SK-N-SH (cell line): ENCODE measurements at regions not wholly inside any gene's neighbourhood (a gene's known extent, or its start where the extent isn't known, plus 50 kb on each side); places are given as distances from the start of the nearest gene placed in this dataset.

Experiments
- CTCF ChIA-PET: fragments of 300-600, 350-600 bp; formaldehyde crosslinking; extraction: SDS; loops from one replicate; lab custom pipeline; 2021; lab: Yijun Ruan, JAX
- POLR2A ChIA-PET: fragments of 350-600 bp; sonication (Branson Sonifier 250); formaldehyde crosslinking; extraction: SDS; loops from one replicate; lab custom pipeline; 2020; ENCODE audit warnings: antibody characterized with exemption, inconsistent platforms; lab: Yijun Ruan, JAX
- DNase-seq: peaks from one replicate; pipeline ENCODE4 v3.0.0; 2012
- H2AFZ ChIP-seq: fragments of 200-600 bp; sonication (generic); 2 replicates; pipeline ENCODE4 v1.8.1; 2016; ENCODE audit warnings: antibody characterized with exemption, mild to moderate bottlenecking, low read depth
- H3F3A ChIP-seq: fragments of 200-600 bp; sonication (generic); replicated peaks from 2 replicates; pipeline ENCODE3; 2016; ENCODE audit warnings: antibody characterized with exemption, mild to moderate bottlenecking; ENCODE audit not compliant: insufficient read depth
- H3K27ac ChIP-seq, 2 experiments: fragments of 200-500 bp in 1 of 2; fragments of 200-600 bp in 1 of 2; sonication (Bioruptor generic) in 1 of 2; sonication (generic), shearing (Covaris generic) in 1 of 2; 2 replicates each; pipeline versions ENCODE4 v1.5.1 to v1.6.1; 2014 to 2016; ENCODE audit warnings: low read depth in 2 of 2, inconsistent platforms in 1 of 2, low read length in 1 of 2, mild to moderate bottlenecking in 1 of 2, mixed read lengths in 1 of 2
- H3K27me3 ChIP-seq: fragments of 200-600 bp; sonication (generic), shearing (Covaris generic); 2 replicates; pipeline ENCODE4 v1.6.1; 2016; ENCODE audit warnings: mixed run types; ENCODE audit not compliant: insufficient read depth
- H3K36me3 ChIP-seq, 2 experiments: fragments of 200-500 bp in 1 of 2; fragments of 200-600 bp in 1 of 2; sonication (Bioruptor generic) in 1 of 2; sonication (generic) in 1 of 2; replicated peaks in 1 of 2; 2 replicates each; pipeline versions ENCODE3 to v1.5.1; 2014 to 2016; ENCODE audit warnings: low read length in 1 of 2, mild to moderate bottlenecking in 1 of 2; ENCODE audit not compliant: insufficient read depth in 2 of 2, control insufficient read depth in 1 of 2
- H3K4me1 ChIP-seq, 2 experiments: fragments of 200-500 bp in 1 of 2; fragments of 200-600 bp in 1 of 2; sonication (Bioruptor generic) in 1 of 2; sonication (generic), shearing (Covaris generic) in 1 of 2; 2 replicates each; pipeline versions ENCODE4 v1.5.1 to v1.6.1; 2014 to 2016; ENCODE audit warnings: low read depth in 1 of 2, low read length in 1 of 2, mixed run types in 1 of 2; ENCODE audit not compliant: insufficient read depth in 2 of 2, control insufficient read depth in 1 of 2
- H3K4me2 ChIP-seq: fragments of 200-600 bp; sonication (generic), shearing (Covaris generic); 2 replicates; pipeline ENCODE4 v1.6.1; 2017; ENCODE audit warnings: mixed run types
- H3K4me3 ChIP-seq, 2 experiments: fragments of 200-500 bp in 1 of 2; fragments of 200-600 bp in 1 of 2; sonication (Bioruptor generic) in 1 of 2; sonication (generic), shearing (Covaris generic) in 1 of 2; 2 replicates each; pipeline versions ENCODE4 v1.5.1 to v1.8.1; 2014 to 2016; ENCODE audit warnings: low read depth in 2 of 2, inconsistent platforms in 1 of 2, low read length in 1 of 2, mild to moderate bottlenecking in 1 of 2, mixed read lengths in 1 of 2, moderate library complexity in 1 of 2
- H3K79me2 ChIP-seq: fragments of 200-600 bp; sonication (generic); 2 replicates; pipeline ENCODE4 v1.8.1; 2017; ENCODE audit warnings: mild to moderate bottlenecking; ENCODE audit not compliant: insufficient read depth
- H3K9ac ChIP-seq: fragments of 200-600 bp; sonication (generic); 2 replicates; pipeline ENCODE4 v1.6.1; 2017; ENCODE audit warnings: mixed run types
- H3K9me2 ChIP-seq: fragments of 200-600 bp; sonication (generic); 2 replicates; pipeline ENCODE4 v1.6.1; 2017; ENCODE audit warnings: mixed run types
- H3K9me3 ChIP-seq: fragments of 200-600 bp; sonication (generic); 2 replicates; pipeline ENCODE4 v1.6.1; 2017; ENCODE audit warnings: mixed run types, mild to moderate bottlenecking, moderate library complexity
- H4K20me1 ChIP-seq: fragments of 200-600 bp; sonication (generic); 2 replicates; pipeline ENCODE4 v1.6.1; 2017; ENCODE audit warnings: mild to moderate bottlenecking, mixed run types; ENCODE audit not compliant: insufficient read depth
- EZH2phosphoT487 ChIP-seq: fragments of 200-600 bp; sonication (generic); IDR thresholded peaks from 2 replicates; pipeline ENCODE4 v1.6.1; 2017; ENCODE audit warnings: low read depth, mixed run types, mild to moderate bottlenecking, antibody characterized with exemption, moderate library complexity, borderline replicate concordance
- FOXM1 ChIP-seq: IDR thresholded peaks from 2 replicates; pipeline ENCODE4 v1.4.0; 2012; ENCODE audit warnings: low read depth, mild to moderate bottlenecking
- IRF3 ChIP-seq: fragments of 150-350 bp; IDR thresholded peaks from 2 replicates; pipeline ENCODE4 v1.6.1; 2016; ENCODE audit warnings: mild to moderate bottlenecking, low read depth, low read length
- MEF2A ChIP-seq: IDR thresholded peaks from 2 replicates; pipeline ENCODE4 v1.4.0; 2012; ENCODE audit warnings: low read depth, borderline replicate concordance
- MXI1 ChIP-seq: IDR thresholded peaks from 2 replicates; pipeline ENCODE4 v1.6.1; 2012; ENCODE audit warnings: mild to moderate bottlenecking, low read depth, low read length, improper control_type of control experiment
- NFIC ChIP-seq: IDR thresholded peaks from 2 replicates; pipeline ENCODE4 v1.4.0; 2012; ENCODE audit warnings: borderline replicate concordance
- NRF1 ChIP-seq: IDR thresholded peaks from 2 replicates; pipeline ENCODE4 v1.6.1; 2012; ENCODE audit warnings: low read depth, mild to moderate bottlenecking, low read length
- POLR2AphosphoS5 ChIP-seq: IDR thresholded peaks from 2 replicates; pipeline ENCODE4 v1.6.1; 2012; ENCODE audit warnings: low read depth, low read length
- RAD21 ChIP-seq: IDR thresholded peaks from 2 replicates; pipeline ENCODE4 v1.6.1; 2012; ENCODE audit warnings: mild to moderate bottlenecking, low read length
- RCOR1 ChIP-seq: fragments of 150-350 bp; IDR thresholded peaks from 2 replicates; pipeline ENCODE4 v1.6.1; 2017; ENCODE audit warnings: antibody characterized with exemption, low read length
- RFX5 ChIP-seq: IDR thresholded peaks from 2 replicates; pipeline ENCODE4 v1.6.1; 2012; ENCODE audit warnings: mild to moderate bottlenecking, improper control_type of control experiment, low read length
- TEAD4 ChIP-seq: IDR thresholded peaks from 2 replicates; pipeline ENCODE4 v1.4.0; 2012; ENCODE audit warnings: mild to moderate bottlenecking, borderline replicate concordance; ENCODE audit not compliant: insufficient read depth
- USF1 ChIP-seq: IDR thresholded peaks from 2 replicates; pipeline ENCODE4 v1.4.0; 2012; ENCODE audit warnings: low read depth, borderline replicate concordance
- USF2 ChIP-seq: fragments of 150-350 bp; IDR thresholded peaks from 2 replicates; pipeline ENCODE4 v1.6.1; 2017; ENCODE audit warnings: antibody characterized with exemption, low read length, low read depth, borderline replicate concordance
- ZBTB33 ChIP-seq: IDR thresholded peaks from 2 replicates; pipeline ENCODE4 v1.4.0; 2012; ENCODE audit warnings: low read depth, borderline replicate concordance
- WGBS: methylation state at CpG from one replicate; pipeline ENCODE4 v1.1.6; 2017; ENCODE audit warnings: low lambda C conversion rate; 5-methylcytosine and 5-hydroxymethylcytosine counted together

GRCh38 chr2:242075168-242075567 is 205.6 kb downstream of the RTP5 start:
- Histone ChIP-seq H3K79me2 (no peaks in the 10 kb centered on the region), H3K4me1 (peaks cover 0 to 18% of the 10 kb centered on the region in 2 experiments; a peak in 3 of 4 replicates), H3K9ac (no peak overlapping the region), H3K36me3 (no peaks in the 10 kb centered on the region), H3K4me2 (no peak overlapping the region), H3K9me2 (no peaks in the 10 kb centered on the region), H3K27me3 (no peaks in the 10 kb centered on the region), H3K9me3 (no peaks in the 10 kb centered on the region), H3F3A (no peaks in the 10 kb centered on the region), H3K27ac (no peak overlapping the region), H3K4me3 (no peak overlapping the region), H2AFZ (no peak overlapping the region), H4K20me1 (no peaks in the 10 kb centered on the region)
- TF ChIP-seq MEF2A: no peak
- TF ChIP-seq IRF3: no peak
- no peak for TF ChIP-seq RFX5
- TF ChIP-seq RAD21: no peak
- TF ChIP-seq USF2: no peak
- TF ChIP-seq MXI1: no peak
- TF ChIP-seq TEAD4: no peak
- no peak for TF ChIP-seq POLR2AphosphoS5
- no peak for TF ChIP-seq USF1
- no peak for TF ChIP-seq NRF1
- no peak for TF ChIP-seq RCOR1
- no peak for TF ChIP-seq FOXM1
- no peak for TF ChIP-seq NFIC
- TF ChIP-seq ZBTB33: no peak
- no peak for TF ChIP-seq EZH2phosphoT487
- no peak for DNase-seq
- WGBS: 35% methylated on average over 2 of the region's 2 CpGs
- ChIA-PET POLR2A (no interaction called here), CTCF (no interaction called here)
